Eye (tissue), 1 donor: ENCODE measurements at regions not wholly inside any gene's neighbourhood (a gene's known extent, or its start where the extent isn't known, plus 50 kb on each side); places are given as distances from the start of the nearest gene placed in this dataset.
A peak's percentile ranks its signal among the peaks of the same experiment; 100 is the strongest.
"Not testable (repeated sequence)": the region's sequence is repeated elsewhere in the genome, so short reads cannot be mapped to it uniquely, and the experiment has no call there.

Experiments
- DNase-seq: peaks from one replicate; pipeline ENCODE4 v3.0.0-alpha.2; 2015

DNA sequence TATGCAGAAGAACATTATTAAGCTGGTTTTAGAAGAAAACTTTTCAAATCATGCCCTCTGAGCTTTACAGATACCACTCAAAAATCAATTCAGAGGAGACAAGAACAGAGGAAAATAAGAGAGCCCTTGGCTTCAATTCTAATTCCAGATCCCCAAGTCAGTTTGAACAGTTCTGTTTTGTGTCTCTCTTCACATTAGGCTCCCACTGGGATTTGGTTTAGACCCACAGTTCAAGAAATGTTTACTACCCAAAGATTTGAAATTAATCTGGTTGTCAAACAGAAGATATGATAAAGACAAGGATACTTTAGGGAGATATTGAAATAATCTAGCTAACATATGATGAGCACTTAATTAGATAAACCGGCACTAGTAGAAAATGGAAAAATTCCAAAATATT, 329.5 kb downstream of the RAD51AP2 start:
- no peak for DNase-seq

- no peak for DNase-seq
Measured at GRCh38 chr2:17184512-17184911, 333.7 kb downstream of the RAD51AP2 start.

DNA sequence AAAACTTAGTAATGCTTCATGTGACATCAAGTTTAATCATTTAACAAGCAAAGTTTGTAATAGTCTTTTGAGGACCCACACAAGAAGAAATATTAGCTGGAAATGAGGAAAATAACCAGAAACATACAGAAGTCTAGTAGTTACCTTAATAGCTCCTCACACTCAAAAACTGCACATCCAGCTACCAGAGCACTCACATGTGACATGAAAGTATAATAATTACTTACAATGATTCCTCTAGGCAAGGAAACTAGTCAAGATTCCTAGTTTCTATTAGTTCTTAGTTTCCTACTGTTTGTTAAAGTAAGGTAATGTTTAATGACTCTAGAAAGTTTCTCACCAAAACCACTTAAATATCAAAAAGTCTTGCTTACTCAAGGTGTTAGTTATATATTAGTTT, 335.8 kb downstream of the RAD51AP2 start:
- no peak for DNase-seq

GRCh38 chr2:17181051-17181752, 337.0 kb downstream of the RAD51AP2 start:
- no peak for DNase-seq

DNA sequence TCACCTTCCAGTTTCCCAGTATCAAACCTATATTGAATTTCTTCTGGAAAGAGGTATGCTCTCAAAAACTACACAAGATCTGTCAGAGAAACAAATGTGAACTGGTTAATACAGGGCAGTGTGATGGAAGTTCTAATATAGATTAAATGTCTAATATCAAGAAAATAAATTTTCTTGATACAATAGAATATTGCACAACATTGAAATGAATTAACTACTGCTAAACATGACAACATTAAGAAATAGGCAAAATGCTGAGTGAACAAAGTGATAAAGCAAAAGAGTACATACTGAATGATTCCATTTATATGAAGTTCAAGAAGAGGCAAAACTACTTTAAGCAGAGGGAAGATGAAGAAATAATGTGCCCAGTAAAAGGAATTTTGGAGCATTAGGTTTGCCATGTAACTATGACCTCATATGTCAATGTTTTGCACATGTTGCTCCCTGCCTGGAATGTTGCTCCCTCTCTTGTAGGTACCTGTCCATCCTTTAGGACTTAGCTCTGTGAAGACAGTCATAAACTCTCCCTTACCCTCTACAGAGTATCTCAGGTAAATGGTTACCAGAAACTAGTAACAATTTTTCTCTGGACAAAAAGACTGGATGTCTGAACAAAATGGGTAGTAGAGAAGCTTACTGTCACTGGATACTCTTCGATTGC, 339.0 kb downstream of the RAD51AP2 start:
- no peak for DNase-seq

GRCh38 chr2:17177088-17177487, 341.2 kb downstream of the RAD51AP2 start:
- DNase-seq: no peak

- peak; percentile 75 for DNase-seq
Measured at GRCh38 chr2:17171446-17172049, 346.7 kb downstream of the RAD51AP2 start.

DNA sequence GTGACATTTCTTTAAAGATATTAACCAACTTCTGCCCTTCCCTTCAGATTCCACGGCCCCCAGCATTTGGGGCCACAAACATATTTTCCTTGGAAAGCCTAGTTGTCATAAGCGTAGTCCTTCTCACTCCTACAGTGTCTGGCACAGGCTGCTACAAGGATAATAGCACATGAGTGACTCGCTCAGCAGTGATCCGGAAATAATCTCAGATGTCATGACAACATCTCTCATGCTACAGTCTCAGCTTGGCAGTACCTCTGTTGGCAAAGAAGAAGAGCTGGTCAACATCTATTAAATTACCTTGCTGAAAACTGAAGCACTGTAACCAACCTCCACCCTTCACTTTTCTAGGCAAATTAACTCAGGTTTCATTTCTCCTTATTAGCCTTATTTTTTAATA, 351.7 kb downstream of the RAD51AP2 start:
- DNase-seq: peak; percentile 94

DNA sequence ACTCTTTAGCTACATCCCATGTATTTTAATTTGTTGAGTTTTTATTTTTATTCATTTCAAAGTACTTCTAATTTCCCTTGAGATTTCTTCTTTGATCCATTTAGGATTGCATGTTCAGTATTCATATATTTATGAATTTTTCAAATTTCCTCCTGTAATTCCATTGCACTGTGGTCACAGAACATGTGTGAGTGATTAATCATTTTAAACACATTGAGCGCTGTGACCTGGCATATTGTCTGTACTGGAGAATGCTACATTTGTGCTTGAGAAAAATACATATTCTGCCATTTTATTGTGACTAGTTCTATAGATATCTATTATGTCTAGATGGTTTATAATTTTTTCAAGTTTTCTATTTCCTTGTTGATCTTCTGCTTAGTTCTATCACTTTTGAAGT, 353.7 kb downstream of the RAD51AP2 start:
- no peak for DNase-seq

DNA sequence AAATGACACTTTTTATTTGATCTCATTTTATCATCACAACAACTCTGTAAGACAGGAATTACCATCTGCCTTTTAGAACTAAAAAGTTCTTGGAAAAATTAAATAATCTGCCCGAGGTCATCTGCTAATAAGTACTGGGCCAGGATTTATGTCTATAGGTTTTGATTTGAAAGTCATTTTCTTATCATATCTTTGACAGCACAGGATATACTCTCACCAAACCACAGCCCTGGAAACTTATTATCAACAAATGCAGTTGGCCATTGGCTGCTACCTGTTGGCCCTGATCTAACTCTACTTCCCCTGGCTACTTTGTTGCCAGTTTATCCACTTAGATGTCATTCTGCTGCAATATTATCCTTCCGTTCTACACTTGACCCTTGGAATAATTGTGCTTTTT, 354.6 kb downstream of the RAD51AP2 start:
- DNase-seq: no peak

DNA sequence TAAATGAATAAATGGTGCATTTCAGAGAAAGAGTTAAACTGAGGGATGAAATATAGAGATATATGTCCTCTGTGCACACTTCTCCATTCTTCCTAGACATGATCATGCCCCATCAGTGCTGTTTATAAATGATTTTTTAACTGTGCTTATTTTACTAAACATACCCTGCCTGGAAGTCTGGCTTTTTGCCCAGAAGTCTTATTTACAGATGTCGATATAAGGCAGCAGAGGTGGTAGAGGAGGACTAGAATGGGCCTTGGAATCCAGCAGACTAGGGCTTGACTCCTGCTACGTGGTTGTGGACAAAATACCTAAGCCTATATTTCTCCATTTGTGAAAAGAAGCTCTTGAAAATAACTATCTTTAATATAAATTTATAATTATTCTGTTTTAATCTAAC, 355.5 kb downstream of the RAD51AP2 start:
- DNase-seq: no peak

DNA sequence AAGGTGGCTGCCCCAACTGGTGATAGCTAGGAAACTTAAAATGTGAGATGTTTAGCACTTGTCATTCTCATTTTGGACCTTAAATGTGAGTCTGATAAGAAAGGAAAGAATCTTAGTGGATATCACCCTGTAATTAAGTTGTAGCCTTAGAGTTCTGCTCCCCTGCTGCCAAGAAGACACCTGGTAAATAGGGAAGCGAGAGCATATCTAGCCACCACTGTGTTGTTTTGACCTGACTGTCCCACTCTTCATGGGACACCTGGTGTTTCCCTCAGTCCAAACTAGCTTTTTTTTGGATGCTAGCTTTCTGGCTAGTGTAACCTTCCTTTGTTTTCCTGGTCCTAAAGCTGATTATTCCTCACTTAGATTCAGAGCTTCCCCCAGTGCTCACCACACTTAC, 357.6 kb downstream of the RAD51AP2 start:
- no peak for DNase-seq

GRCh38 chr2:17156086-17156485, 362.2 kb downstream of the RAD51AP2 start:
- no peak for DNase-seq

DNA sequence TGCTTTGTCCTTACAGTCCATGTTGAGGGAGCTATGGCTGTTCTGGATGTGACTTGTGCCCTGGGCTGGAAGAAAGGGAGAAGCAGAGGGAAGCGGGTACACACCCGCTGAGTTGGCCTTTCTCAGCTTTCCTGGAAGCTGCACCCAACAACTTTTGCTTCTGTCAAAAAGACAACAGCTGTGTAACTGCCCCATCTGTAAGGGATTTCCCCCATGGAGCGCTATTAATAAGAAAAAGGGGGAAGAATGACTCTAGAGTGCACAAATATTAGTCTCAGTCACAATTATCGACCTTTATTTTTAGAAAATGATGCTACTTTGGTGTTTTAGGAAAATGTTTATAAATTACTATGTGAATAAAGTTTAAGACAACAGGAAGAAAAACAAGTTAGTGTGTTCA, 368.3 kb downstream of the RAD51AP2 start:
- no peak for DNase-seq

- peak; percentile 49 for DNase-seq
Measured at GRCh38 chr2:17148407-17149145, 369.7 kb downstream of the RAD51AP2 start.

DNA sequence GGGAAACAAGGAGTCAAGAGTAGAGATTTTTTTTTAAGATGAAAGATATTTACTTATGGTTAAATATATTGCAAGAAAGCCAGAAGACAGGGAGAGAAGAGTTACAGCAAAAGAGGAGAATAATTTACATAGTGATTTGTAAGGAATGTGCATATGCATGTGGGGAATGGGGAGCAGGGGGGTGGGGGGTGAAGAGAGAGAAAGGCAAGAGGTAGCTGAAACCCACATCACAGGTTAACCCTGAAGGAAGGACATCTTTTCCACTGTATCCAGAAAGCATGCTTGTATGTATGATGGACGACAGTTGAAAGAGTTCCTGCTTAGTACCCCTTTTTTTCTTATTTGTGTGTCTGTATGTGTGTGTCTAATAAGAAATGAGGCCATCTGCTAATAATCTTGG, 371.9 kb downstream of the RAD51AP2 start:
- no peak for DNase-seq

GRCh38 chr2:17136877-17137276, 381.4 kb downstream of the RAD51AP2 start:
- DNase-seq: peak; percentile 52

- no peak for DNase-seq
Measured at GRCh38 chr2:17136231-17136630, 382.0 kb downstream of the RAD51AP2 start.

GRCh38 chr2:17135619-17136018, 382.6 kb downstream of the RAD51AP2 start:
- no peak for DNase-seq

DNA sequence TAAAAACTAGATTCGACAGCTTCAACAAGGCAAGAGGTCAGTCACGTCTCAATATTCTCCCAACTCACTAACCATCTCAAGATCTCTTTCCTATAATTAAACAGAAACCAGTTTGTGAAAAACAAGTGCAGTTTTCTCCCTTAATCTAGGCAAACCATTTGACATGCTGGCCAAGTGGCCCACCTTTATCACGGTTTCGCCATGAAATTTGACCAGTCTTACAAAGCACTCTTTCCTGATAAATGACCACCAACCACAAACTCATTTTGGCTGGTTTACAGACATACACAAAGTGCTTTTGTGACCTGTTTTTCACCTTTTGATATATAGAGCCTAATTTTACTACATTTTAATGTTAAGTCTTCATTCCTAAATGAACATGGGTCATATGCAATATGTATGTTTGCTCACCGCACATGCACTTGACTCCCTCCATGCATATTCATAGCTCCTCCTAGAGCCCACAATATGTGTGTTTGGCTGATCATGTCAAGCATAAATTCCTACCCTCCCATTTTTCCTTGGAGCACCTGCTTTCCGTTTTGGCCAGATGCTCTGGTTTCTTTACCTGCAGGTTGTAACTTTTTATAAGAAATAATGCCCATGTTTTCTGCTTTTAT, 385.1 kb downstream of the RAD51AP2 start:
- DNase-seq: no peak

DNA sequence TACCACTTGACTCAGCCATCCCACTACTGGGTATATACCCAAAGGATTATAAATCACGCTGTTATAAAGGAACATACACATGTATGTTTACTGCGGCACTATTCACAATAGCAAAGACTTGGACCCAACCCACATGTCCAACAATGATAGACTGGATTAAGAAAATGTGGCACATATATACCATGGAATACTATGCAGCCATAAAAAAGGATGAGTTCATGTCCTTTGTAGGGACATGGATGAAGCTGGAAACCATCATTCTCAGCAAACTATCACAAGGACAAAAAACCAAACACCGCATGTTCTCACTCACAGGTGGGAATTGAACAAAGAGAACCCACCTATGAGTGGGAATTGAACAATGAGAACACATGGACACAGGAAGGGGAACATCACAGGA, 387.6 kb downstream of the RAD51AP2 start:
- DNase-seq: not testable (repeated sequence)

GRCh38 chr2:17125989-17126620, 392.1 kb downstream of the RAD51AP2 start:
- no peak for DNase-seq
